Hematopoietic multipotent progenitor cell treated with erythropoietin and hydrocortisone succinate and interleukin-3 and kit ligand, for 4 days (in vitro differentiated cells): ENCODE measurements at regions not wholly inside any gene's neighbourhood (a gene's known extent, or its start where the extent isn't known, plus 50 kb on each side); places are given as distances from the start of the nearest gene placed in this dataset.
"Not testable (repeated sequence)": the region's sequence is repeated elsewhere in the genome, so short reads cannot be mapped to it uniquely, and the experiment has no call there.

ENCODE experiments used
- DNase-seq: peaks from one replicate; pipeline ENCODE4 v3.0.0-alpha.2; 2015

DNA sequence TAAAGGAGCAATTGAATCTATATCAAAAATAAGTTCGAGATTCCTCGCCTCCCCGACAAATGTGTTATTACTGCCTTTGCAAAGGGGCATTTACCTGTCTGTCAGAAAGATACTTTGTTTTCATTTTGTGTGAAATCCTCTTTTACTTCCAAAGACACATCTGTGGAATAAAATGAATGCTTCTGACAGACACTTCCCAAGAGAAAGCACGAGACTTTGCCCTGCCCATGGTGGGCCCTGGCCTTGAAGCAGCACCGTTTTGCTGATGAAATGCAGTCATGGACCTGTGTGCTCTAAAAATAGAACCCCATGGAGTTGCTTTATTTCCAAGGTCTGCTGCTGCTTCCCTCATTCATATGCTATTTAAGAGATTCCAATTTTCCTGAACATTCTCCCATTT lies 85.9 kb upstream of the USP47 start:
- no peak for DNase-seq

DNA sequence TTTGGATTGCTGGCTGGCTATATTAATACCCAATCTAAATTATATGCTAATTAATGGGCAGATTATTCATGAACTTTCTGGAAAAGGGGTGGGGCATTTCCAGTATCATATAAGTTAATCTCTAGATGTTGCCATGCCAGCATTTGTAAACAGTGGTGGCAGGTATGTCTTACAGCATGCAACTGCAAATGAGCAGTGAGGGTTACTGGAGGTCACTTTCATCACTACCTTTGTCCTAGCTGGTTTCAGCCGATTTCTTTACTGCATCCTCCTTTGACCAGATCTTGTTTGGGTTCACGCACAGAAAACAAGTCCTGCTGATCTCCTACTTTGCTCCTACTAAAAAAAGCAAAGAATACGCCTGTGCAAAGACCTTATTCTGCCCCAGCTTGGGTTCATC lies 89.1 kb upstream of the USP47 start:
- no peak for DNase-seq

DNA sequence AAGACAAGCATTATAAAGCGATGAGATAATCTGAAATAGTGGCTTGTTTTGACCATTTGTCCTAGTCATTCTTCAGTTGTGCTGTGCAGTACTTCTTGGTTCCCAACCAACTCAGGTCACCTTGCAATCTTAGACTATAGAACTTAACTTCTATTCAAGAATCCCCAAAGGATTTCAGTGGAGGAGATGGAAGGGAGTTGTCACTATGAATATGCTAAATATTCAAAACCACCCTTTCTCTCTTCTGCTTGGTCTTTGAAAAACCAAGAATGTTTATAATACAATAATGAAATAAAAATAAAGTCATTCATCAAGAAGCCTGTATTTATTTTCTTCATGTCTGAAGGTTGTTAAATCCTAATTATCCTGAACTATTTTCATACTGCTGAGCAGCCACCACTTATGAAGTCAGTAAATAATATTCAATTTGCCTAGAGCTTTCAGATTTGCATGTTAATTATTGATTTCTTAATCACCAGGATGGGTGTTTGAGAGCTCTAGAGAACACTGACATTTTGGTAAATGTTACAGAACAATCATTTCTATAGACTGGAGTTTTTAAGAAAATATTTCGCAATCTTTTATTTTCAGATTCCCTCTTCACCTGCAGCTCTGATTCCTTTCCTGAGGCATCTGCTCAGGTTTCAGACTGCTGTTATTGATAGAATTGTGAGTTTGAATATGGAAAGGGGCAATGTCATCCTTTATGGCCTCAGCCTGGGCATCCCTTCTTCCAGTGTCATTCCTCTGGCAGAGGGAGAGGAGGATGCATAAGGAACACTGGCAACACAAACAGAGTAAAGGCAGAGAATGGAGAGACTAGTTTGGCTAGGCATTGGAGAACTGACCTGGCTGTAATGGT lies 91.5 kb upstream of the USP47 start:
- no peak for DNase-seq

DNA sequence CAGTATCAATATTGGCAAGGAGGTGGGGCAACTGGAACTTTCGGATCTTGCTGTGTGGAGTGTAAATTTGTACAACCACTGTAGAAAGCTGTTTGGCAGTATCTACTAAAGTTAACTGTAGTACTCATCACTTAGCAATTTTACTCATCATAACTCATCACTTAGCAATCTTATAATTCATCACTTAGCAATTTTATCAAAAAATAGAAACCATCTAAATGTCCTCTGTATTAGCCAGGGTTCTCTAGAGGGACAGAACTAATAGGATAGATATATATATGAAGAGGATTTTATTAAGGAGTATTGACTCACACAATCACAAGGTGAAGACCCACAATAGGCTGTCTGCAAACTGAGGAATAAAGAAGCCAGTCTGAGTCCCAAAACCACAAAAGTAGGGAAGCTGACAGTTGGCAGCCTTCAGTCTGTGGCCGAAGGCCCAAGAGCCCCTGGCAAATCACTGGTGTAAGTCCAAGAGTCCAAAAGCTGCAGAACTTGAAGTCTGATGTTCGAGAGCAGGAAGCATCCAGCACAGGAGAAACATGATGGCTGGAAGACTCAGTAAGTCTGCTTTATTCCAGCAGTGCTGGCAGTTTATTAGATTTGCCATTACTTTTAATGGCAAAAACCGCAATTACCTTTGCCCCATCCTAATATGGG lies 92.9 kb upstream of the USP47 start:
- no peak for DNase-seq

DNA sequence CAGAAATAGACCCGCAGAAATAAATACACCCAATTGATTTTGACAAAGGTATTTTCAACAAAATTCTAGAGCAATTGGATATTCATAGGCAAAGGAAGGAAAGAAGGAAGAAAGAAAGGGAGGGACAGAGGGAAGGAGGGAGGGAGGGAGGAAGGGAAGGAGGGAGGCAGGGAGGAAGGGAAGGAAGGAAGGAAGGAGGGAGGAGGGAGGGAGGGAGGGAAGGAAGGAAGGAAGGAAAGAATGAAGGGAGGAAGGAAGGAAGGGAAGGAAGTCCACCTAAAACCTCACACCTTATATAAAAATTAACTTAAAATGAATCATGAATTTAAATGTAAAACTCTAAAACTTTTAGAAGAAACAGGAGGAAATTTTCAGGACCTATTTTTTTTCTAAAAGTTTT lies 94.2 kb upstream of the USP47 start:
- no peak for DNase-seq

DNA sequence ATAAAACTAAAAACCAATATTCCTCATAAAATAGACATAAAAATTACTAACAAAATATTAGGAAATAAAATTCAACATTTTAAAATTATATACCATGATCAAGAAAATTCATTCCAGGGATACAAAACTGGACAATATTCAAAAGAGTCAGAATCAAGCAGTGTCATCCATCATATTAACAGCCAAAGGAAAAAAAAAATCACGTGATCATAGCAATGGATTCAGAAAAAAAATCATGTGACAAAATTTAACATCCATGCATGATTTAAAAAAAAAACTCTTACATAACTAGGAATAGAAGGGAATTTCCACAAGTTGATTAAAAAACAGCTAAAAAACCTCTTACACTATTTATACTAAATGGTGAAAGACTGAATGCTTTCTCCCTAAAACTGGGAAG lies 95.3 kb upstream of the USP47 start:
- no peak for DNase-seq

DNA sequence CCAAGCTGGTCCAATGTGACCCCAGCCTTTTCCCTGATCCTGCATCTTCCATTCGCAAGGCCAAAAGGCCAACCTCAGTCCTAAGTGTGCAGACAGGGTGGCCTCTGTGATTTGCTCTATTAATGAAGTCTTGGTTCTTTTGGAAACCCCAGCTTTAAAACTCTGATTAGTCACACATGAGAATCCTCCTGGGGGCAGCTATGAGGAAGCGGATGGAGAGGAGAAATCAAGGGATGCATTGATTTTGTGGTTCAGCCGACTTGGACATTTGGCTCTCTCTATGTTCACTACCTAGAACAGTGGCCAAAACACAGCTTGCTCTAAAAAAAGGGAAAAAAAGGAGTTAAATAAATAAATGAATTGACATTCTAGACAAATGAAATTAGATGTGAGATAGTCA lies 98.6 kb upstream of the USP47 start:
- no peak for DNase-seq

DNA sequence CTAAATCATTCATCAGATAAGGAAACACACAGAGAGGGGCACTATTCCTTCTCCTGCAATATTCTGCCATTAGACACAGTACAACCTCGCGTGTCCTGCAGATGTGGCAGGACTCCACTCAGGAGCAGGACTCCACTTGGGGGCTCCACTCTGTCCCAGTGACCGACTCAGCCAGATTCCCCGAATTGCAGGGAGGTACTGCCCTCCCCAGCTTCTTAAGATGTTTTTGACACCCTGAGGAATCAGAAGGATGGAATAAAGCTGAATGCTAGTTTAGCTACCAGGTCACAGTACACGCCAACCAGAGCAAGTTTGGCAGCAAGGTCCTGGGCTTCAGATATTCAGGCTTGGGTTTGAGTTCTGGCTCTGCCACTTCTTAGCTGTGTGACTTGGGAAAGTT lies 99.3 kb upstream of the USP47 start:
- DNase-seq, result no peak

DNA sequence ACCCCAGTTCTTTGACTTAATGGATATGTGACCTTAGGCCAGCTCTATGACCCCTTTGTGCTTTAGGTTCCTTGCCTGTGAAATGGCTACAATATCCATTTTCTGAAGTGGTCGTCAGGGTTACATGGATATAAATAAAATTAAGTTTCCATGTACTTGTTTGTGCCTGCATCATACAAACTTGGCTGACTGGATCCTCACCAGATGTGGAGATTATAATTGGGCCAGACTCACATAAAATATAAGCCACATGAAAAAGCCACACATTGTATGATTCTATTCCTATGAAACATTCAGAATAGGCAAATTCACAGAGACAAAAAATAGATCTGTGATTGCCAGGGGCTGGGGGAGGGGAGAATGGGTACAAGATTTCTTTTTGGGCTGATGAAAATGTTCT lies 100.9 kb upstream of the USP47 start:
- no peak for DNase-seq

DNA sequence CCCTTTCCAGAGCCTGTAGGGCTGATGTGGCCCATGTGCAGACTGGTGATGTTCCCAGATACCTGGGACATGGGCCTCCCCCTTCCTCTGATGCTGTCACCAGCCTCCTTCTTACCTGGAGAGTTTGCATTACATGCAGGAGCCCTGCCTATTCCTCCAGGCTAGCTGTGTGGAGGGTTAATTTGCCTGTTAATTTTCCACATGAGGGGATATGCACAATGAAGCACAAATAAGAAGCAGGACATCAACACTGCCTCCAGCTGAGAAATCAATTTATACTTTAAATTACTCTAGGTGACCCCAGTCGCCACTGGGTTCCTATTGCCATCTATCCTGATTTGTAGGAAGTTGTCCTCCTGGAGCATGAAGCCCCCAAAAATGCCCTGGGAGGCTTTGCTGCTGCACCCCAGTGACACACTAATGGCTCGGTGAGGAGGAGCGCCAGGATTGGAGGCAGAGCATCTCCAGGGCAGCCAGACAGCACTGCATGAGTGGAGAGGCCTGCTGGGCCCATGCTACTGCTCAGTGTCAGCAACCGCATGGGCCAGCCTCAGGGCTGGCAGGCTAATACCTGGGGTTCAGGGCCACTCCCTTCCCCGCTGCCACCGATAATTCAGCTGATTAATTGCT lies 101.6 kb upstream of the USP47 start:
- DNase-seq, result no peak

DNA sequence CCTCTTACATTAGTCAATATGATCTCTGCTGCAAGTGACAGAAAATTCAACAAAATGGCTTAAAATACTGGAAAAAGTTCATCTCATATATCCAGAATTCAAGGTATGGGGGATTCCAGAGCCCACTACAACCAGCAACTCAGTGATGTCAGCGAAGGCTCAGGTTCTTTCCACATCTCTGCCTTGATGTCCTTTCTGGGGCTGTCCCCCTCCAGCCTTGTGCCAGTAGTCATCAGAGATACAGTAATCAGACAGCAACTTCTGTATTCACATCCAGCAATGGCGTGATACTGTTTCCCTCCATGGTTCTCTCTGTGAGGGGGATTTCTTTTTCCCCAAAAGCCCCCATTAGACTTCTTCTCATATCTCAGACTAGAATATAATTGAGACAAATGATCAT lies 103.4 kb upstream of the USP47 start:
- DNase-seq, result no peak

DNA sequence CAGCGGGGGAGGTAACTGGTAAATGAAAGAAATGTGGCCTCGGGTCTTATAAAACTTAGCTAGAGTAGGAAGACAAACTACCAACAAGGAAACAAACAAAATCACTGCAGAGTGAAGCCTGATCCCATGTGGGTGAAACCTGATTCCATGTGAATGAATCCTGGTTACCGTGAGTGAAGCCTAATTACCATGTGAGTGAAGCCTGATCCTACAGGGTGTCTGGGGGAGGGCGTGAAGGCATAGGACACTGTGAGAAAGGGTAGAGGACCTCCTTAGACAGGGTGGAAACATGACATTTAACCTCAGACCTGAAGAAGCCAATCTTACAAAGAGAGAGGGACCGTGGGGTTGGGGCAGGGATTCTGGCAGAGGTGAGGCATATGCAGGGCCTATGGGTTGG lies 106.2 kb upstream of the USP47 start:
- no peak for DNase-seq

DNA sequence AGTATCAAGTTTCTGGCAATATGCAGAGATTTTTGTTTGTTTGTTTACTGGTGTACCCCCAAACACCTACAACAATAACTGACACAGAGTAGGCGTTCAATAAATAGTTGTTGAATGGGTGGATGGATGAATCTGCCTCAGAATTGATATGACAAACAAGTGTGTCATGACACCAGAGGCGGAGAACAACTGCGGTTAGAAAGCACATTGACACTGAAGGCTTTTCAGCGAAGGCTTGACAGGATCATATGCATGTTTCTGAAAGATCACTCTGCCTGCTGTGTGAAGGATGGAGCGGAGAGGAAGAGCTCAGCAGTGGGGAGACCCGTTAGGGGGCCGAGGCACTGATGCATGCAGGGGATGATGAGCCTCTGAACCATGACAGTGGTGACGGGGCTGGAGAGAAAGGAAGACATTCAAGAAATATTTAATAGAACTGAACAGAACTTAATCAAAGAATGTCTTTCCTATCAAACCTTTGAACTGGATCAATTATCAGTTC lies 108.5 kb upstream of the USP47 start:
- no peak for DNase-seq

DNA sequence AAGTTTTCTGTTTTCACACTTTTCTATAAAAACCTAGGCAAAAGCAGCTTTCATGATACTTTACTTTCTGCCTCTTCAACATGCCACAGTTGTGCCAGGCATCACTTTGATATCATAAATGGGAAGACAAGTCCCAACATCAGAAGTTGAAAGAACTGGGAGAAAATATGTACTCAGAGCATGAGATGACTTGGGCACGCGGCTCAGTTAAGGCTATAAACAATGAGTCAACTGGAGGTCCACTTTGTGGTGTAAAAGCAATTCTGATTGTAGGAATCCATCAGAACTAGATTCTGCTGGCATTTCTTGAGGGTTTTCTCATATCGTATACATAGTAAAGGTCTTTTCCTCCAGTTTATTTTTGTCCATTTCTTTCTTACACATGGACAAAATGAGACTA lies 109.7 kb upstream of the USP47 start:
- no peak for DNase-seq

DNA sequence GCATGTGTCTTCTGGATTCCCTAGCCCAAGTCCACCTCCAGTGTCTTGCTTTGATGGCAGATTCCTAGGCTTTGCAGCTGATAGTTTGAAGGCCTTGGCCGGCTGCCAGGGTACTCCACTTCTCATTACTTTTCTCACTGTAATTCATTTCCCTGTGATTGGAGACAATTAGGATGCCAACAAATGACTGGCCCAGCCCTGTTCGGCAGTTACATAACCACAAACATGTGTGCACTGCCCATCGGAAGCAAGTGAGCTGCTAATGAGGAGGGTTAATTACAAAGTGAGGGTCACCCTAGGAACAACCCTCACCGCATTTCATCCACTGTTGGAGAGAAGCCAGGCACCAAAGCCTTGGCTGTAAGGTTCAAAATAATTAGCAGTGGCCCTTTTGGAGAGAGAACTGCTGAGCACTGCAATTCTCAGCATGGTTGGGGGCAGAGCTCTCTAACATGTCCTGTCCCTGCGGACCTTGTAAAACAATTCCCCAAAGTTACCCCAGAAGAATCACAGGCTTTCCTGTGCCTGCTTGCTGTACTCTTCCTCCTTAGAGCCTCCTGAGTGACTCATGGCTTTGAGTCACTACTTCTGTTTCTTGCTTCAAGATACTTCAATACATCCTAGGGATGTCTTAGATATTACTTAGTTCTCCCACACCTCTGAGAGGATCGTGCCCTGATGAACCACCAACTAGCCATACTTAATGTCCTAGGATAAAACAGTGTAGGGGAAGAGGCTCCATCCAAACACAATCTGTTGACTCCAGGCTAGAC lies 109.7 kb upstream of the GALNT18 start:
- no peak for DNase-seq

DNA sequence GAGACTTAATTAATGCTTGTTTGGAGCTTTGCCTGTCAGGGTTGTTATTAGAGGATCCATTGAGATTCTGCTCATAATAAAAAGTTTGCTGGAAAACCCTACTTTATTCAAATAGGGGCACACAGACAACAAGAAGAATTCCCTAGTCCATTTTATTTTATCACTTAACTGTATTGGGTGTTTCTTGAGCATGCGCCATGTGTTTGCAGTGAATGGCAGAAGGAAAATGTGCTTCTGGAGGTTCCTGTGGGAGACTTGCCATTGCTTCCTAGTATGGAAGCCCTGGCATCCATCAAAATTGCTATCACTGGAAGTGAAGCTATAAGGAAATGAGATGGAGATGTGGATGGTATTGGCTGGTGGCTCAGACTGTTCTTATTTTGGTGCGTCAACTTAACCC lies 106.6 kb upstream of the GALNT18 start:
- DNase-seq, result no peak

DNA sequence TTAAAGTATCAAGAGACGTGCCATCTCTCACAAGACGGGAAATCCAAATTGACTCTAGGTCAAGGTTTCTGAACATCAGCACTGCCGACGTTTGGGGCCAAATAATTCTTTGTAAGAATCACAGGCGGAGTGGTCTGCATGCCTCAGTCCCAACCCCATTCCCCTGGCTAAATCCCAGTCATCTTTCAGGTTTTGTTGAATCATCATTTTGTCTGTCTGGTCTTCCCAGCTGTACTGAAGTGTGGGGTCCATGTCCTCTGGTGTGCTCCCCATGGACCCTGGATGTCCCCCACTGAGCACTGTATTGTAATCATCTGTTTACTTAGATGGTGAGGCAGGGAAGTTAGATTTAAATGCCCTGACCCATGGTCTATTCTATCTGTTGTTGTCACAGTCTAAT lies 103.6 kb upstream of the GALNT18 start:
- no peak for DNase-seq

DNA sequence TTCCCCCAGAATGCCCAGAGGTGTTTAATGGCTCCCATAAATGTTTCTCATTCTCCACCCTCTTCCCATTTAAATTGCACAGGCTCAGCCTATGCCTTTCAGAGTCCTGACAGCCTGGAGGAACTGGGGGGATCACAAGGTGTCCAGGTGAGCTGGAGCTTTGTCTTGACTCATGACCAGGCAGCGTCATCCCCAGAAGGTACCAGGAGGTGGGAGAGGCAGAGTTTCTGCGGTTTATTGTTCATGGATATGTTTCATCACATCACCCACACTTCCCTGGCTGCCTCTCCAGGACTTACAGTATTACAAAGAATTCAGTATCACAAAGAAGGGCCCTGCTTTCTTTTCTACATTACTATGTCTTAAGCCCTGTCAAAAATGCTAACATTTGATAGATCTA lies 103.2 kb upstream of the GALNT18 start:
- no peak for DNase-seq

DNA sequence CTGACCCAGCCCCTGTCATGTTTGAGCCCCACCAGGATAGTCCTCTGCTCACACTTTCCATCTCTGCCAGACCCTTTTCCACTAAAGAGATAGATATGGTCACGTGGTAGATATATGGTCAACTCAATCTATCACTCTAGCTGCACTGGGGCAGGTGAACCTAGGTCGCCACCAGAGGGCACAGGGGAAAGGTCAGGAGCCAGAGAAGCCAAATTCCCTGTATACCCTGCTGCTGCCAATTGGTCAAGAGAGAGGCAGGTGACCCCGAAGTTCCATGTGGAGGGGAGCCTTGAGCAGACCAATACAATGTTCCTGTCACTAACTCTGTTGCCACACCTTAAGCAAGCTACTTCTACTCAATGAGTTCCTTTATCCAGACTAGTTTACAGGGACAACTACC lies 101.1 kb upstream of the GALNT18 start:
- no peak for DNase-seq

DNA sequence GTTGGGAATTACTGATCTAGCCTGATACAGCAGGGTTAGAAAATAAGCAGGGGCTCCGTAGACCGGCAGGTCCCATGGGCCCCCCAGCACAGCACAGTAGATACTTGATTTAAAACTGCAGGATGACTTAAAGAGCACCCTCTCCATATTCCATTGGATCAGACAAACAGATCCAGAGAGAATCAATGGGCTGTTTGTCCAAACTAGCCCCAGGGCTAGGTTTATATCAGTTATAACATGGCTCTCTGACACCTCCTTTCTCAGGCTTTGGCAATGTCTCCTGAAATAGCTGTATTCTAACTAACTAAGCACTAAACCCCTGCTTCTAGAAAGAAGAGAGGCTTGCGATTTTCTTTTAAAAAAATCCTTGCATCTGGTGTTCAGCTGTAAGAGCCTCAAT lies 100.4 kb upstream of the GALNT18 start:
- DNase-seq, result no peak

DNA sequence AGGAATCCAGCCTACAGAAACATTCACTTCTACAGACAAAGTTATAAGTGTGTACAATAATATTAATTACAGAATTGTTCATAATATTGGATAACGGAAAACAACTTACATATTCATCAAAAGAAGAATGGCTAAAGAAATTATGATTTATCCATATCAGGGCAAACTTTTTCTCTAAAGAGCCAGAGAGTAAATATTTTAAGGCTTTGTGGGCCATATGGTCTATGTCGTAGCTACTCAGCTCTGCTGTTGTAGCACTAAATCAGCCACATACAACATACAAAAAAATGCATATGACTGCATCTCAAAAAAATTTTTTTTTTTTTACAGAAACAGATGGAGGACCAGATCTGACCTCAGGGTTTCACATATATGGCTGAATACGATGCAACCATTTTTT lies 96.7 kb upstream of the GALNT18 start:
- no peak for DNase-seq

DNA sequence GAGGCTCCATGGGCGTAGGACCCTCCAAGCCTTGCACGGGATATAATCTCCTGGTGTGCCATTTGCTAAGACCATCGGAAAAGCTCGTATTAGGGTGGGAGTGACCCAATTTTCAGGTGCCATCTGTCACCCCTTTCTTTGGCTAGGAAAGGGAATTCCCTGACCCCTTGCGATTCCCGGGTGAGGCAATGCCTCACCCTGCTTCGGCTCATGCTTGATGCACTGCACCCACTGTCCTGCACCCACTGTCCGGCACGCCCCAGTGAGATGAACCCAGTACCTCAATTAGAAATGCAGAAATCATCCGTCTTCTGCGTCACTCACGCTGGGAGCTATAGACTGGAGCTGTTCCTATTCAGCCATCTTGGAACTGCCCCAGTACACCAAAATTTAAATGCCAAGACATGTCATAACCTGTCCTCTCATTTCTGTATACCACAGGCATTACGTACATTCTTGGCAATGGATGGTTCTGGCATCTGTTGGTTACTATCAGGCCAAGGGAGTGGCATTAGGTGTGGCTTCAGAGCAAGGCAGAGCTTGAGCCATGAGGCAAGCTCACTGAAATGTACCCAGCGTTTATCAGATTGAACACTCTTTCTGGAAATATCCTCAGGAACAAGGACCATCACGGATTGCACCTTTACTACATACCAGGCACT lies 95.4 kb upstream of the GALNT18 start:
- DNase-seq, result no peak

DNA sequence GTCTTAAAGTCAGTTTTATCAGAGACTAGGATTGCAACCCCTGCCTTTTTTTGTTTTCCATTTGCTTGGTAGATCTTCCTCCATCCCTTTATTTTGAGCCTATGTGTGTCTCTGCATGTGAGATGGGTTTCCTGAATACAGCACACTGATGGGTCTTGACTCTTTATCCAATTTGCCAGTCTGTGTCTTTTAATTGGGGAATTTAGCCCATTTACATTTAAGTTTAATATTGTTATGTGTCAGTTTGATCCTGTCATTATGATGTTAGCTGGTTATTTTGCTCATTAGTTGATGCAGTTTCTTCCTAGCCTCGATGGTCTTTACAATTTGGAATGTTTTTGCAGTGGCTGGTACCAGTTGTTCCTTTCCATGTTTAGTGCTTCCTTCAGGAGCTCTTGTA lies 93.3 kb upstream of the GALNT18 start:
- DNase-seq, result not testable (repeated sequence)
